H9 (cell line): ENCODE measurements at regions not wholly inside any gene's neighbourhood (a gene's known extent, or its start where the extent isn't known, plus 50 kb on each side); places are given as distances from the start of the nearest gene placed in this dataset.
A peak's percentile ranks its signal among the peaks of the same experiment; 100 is the strongest.

Experiments used
- DNase-seq: peaks from one replicate; pipeline ENCODE4 v3.0.0-alpha.2; 2017
- H2AFZ ChIP-seq: one replicate; pipeline ENCODE4 v1.6.1; 2013; ENCODE audit warnings: mild to moderate bottlenecking, low read length, control low read depth, moderate library complexity
- H2AK5ac ChIP-seq: 2 replicates; pipeline ENCODE4 v1.6.1; 2013; ENCODE audit warnings: low read length, control low read depth, mixed read lengths; ENCODE audit not compliant: insufficient read length
- H2BK120ac ChIP-seq: one replicate; pipeline ENCODE4 v1.6.1; 2013; ENCODE audit warnings: low read depth, mild to moderate bottlenecking, low read length, control low read depth, inconsistent platforms; ENCODE audit not compliant: poor library complexity, severe bottlenecking
- H2BK12ac ChIP-seq: 2 replicates; pipeline ENCODE4 v1.6.1; 2013; ENCODE audit warnings: low read length, control low read depth, mixed read lengths, low read depth; ENCODE audit not compliant: insufficient read length
- H2BK15ac ChIP-seq: 2 replicates; pipeline ENCODE4 v1.6.1; 2013; ENCODE audit warnings: low read depth, low read length, control low read depth
- H2BK20ac ChIP-seq: one replicate; pipeline ENCODE4 v1.6.1; 2013; ENCODE audit warnings: low read depth, mild to moderate bottlenecking, low read length, control low read depth, inconsistent platforms; ENCODE audit not compliant: poor library complexity, severe bottlenecking
- H2BK5ac ChIP-seq: 2 replicates; pipeline ENCODE4 v1.6.1; 2013; ENCODE audit warnings: low read length, control low read depth, mixed read lengths; ENCODE audit not compliant: insufficient read length
- H3K14ac ChIP-seq: 2 replicates; pipeline ENCODE4 v1.6.1; 2013; ENCODE audit warnings: low read length, control low read depth; ENCODE audit not compliant: insufficient read depth
- H3K18ac ChIP-seq: 2 replicates; pipeline ENCODE4 v1.6.1; 2013; ENCODE audit warnings: low read depth, mild to moderate bottlenecking, mixed read lengths, low read length, control low read depth; ENCODE audit not compliant: insufficient read length
- H3K23ac ChIP-seq: 2 replicates; pipeline ENCODE4 v1.6.1; 2013; ENCODE audit warnings: low read length, control low read depth, mixed read lengths, low read depth; ENCODE audit not compliant: insufficient read length
- H3K23me2 ChIP-seq: 2 replicates; pipeline ENCODE4 v1.6.1; 2013; ENCODE audit warnings: low read depth, mild to moderate bottlenecking, mixed read lengths, low read length, control low read depth; ENCODE audit not compliant: insufficient read length, poor library complexity, severe bottlenecking
- H3K27ac ChIP-seq: 2 replicates; pipeline ENCODE4 v1.5.1; 2013; ENCODE audit warnings: low read length, control low read depth, mixed read lengths, low read depth; ENCODE audit not compliant: insufficient read length
- H3K27me3 ChIP-seq: 2 replicates; pipeline ENCODE4 v1.6.1; 2013; ENCODE audit warnings: low read length, control low read depth, inconsistent platforms; ENCODE audit not compliant: insufficient read depth
- H3K4ac ChIP-seq: 2 replicates; pipeline ENCODE4 v1.6.1; 2013; ENCODE audit warnings: low read depth, mild to moderate bottlenecking, control low read depth, inconsistent platforms, low read length, moderate library complexity
- H3K4me1 ChIP-seq: 2 replicates; pipeline ENCODE4 v1.6.1; 2013; ENCODE audit warnings: low read length, control low read depth, inconsistent platforms; ENCODE audit not compliant: insufficient read depth
- H3K4me2 ChIP-seq: 2 replicates; pipeline ENCODE4 v1.6.1; 2013; ENCODE audit warnings: low read length, control low read depth, mixed read lengths; ENCODE audit not compliant: insufficient read length, insufficient read depth
- H3K56ac ChIP-seq: 2 replicates; pipeline ENCODE4 v1.6.1; 2013; ENCODE audit warnings: low read depth, mild to moderate bottlenecking, mixed read lengths, low read length, control low read depth; ENCODE audit not compliant: insufficient read length
- H3K79me1 ChIP-seq: 2 replicates; pipeline ENCODE4 v1.6.1; 2013; ENCODE audit warnings: low read depth, mild to moderate bottlenecking, moderate library complexity, low read length, control low read depth, inconsistent platforms; ENCODE audit not compliant: insufficient read depth, poor library complexity, severe bottlenecking
- H3K79me2 ChIP-seq: 2 replicates; pipeline ENCODE4 v1.6.1; 2013; ENCODE audit warnings: low read length, control low read depth, inconsistent platforms; ENCODE audit not compliant: insufficient read depth
- H3K9ac ChIP-seq: 2 replicates; pipeline ENCODE4 v1.6.1; 2013; ENCODE audit warnings: low read length, control low read depth, mixed read lengths; ENCODE audit not compliant: insufficient read length; ENCODE audit errors: extremely low read depth
- H3K9me3 ChIP-seq: one replicate; pipeline ENCODE4 v1.6.1; 2013; ENCODE audit warnings: low read depth, low read length, inconsistent platforms; ENCODE audit not compliant: control insufficient read depth
- H3T11ph ChIP-seq: one replicate; pipeline ENCODE4 v1.6.1; 2013; ENCODE audit warnings: mild to moderate bottlenecking, low read length, control low read depth, inconsistent platforms
- H4K20me1 ChIP-seq: one replicate; pipeline ENCODE4 v1.6.1; 2013; ENCODE audit not compliant: control insufficient read depth, insufficient read length, insufficient read depth
- H4K5ac ChIP-seq: 2 replicates; pipeline ENCODE4 v1.6.1; 2013; ENCODE audit warnings: low read depth, mild to moderate bottlenecking, mixed read lengths, low read length, control low read depth; ENCODE audit not compliant: insufficient read length
- H4K8ac ChIP-seq: replicated peaks from 2 replicates; pipeline ENCODE4 v1.6.1; 2013; ENCODE audit warnings: low read length, control low read depth, mixed read lengths, low read depth; ENCODE audit not compliant: insufficient read length
- H4K91ac ChIP-seq: 2 replicates; pipeline ENCODE4 v1.6.1; 2013; ENCODE audit warnings: low read depth, mild to moderate bottlenecking, moderate library complexity, mixed read lengths, low read length, control low read depth; ENCODE audit not compliant: insufficient read length
- H3K27ac Mint-ChIP-seq, 3 experiments: 2 replicates in 2 of 3; 3 replicates in 1 of 3; pipeline ENCODE4 v1.8.0; 2020 to 2021; ENCODE audit warnings: mixed read lengths in 3 of 3, mild to moderate bottlenecking in 1 of 3, moderate library complexity in 1 of 3
- H3K27me3 Mint-ChIP-seq: 2 replicates; pipeline ENCODE4 v1.8.0; 2021; ENCODE audit warnings: low read depth, mild to moderate bottlenecking, moderate library complexity, mixed read lengths
- H3K36me3 Mint-ChIP-seq, 3 experiments: 2 replicates in 2 of 3; 3 replicates in 1 of 3; pipeline ENCODE4 v1.8.0; 2020 to 2021; ENCODE audit warnings: low read depth in 3 of 3, mixed read lengths in 3 of 3; ENCODE audit not compliant: insufficient read depth in 1 of 3
- H3K4me1 Mint-ChIP-seq, 2 experiments: 2 replicates each; pipeline ENCODE4 v1.8.0; 2020; ENCODE audit warnings: mixed read lengths in 2 of 2
- H3K4me3 Mint-ChIP-seq, 2 experiments: 2 replicates in 1 of 2; 3 replicates in 1 of 2; pipeline ENCODE4 v1.8.0; 2020 to 2021; ENCODE audit warnings: mild to moderate bottlenecking in 2 of 2, mixed read lengths in 2 of 2, moderate library complexity in 1 of 2
- H3K9me3 Mint-ChIP-seq, 2 experiments: 2 replicates in 1 of 2; 3 replicates in 1 of 2; pipeline ENCODE4 v1.8.0; 2020; ENCODE audit warnings: mild to moderate bottlenecking in 2 of 2, mixed read lengths in 2 of 2, moderate library complexity in 1 of 2
- CTCF ChIP-seq: fragments of 200-600 bp; sonication (generic); conservative IDR thresholded peaks from 3 replicates; pipeline ENCODE4 v1.8.0; 2021; ENCODE audit warnings: antibody characterized with exemption, mild to moderate bottlenecking
- WGBS: extraction: QIAGEN DNeasy Blood & Tissue Kit; methylation state at CpG from one replicate; pipeline ENCODE4 v1.1.7; 2013; ENCODE audit warnings: missing lambda C conversion rate, low lambda C conversion rate, mixed read lengths; ENCODE audit not compliant: insufficient read length; ENCODE audit errors: extremely low coverage; 5-methylcytosine and 5-hydroxymethylcytosine counted together

- no peak overlapping the region for H2BK20ac ChIP-seq
- no peak overlapping the region for H3K56ac ChIP-seq
- Mint-ChIP-seq H3K9me3 (no peaks in the 10 kb centered on the region; a peak in 1 of 5 replicates), H3K36me3 (no peaks in the 10 kb centered on the region), H3K4me3 (no peak overlapping the region), H3K4me1 (peaks cover 38 to 48% of the 10 kb centered on the region in 2 experiments), H3K27me3 (peaks cover 9% of the 10 kb centered on the region), H3K27ac (peak overlapping the region in 1 of 3 experiments; percentile 88; a peak in 1 of 7 replicates)
- DNase-seq, result no peak
- no peak overlapping the region for H4K8ac ChIP-seq
- no peaks in the 10 kb centered on the region for H3K9me3 ChIP-seq
- no peak overlapping the region for H2BK15ac ChIP-seq
- no peak overlapping the region for H3K9ac ChIP-seq
- H2AK5ac ChIP-seq, result no peak overlapping the region
- H2BK5ac ChIP-seq, result no peak overlapping the region
- WGBS, result no CpG with 5 or more reads among the region's 8 CpGs
- no peak overlapping the region for H3K4ac ChIP-seq
- no peak overlapping the region for H3K23ac ChIP-seq
- peaks cover 7% of the 10 kb centered on the region; the same call in 1 of the 2 replicates for H3K4me1 ChIP-seq
- no peak overlapping the region for H3T11ph ChIP-seq
- H3K79me2 ChIP-seq, result no peaks in the 10 kb centered on the region
- H2BK120ac ChIP-seq, result no peak overlapping the region
- no peak overlapping the region for H3K18ac ChIP-seq
- H3K4me2 ChIP-seq, result no peak overlapping the region
- TF ChIP-seq CTCF, result no peak
- no peak overlapping the region for H3K27ac ChIP-seq
- H4K20me1 ChIP-seq, result no peaks in the 10 kb centered on the region
- H3K14ac ChIP-seq, result no peak overlapping the region
- H4K5ac ChIP-seq, result no peak overlapping the region
- H3K79me1 ChIP-seq, result no peaks in the 10 kb centered on the region
- no peak overlapping the region for H2AFZ ChIP-seq
- no peak overlapping the region for H2BK12ac ChIP-seq
- no peak overlapping the region for H4K91ac ChIP-seq
- H3K27me3 ChIP-seq, result no peaks in the 10 kb centered on the region; the same call in 1 of the 2 replicates
- H3K23me2 ChIP-seq, result no peaks in the 10 kb centered on the region
Measured at GRCh38 chr16:86758932-86759331, 180.6 kb downstream of the FOXL1 start.
